Fibroblast of lung (primary cell): ENCODE measurements at regions not wholly inside any gene's neighbourhood (a gene's known extent, or its start where the extent isn't known, plus 50 kb on each side); places are given as distances from the start of the nearest gene placed in this dataset.

Source experiments
- DNase-seq, 2 donors: peaks; one replicate each; pipeline versions ENCODE4 v3.0.0 to v3.0.0-alpha.2; 2010; ENCODE audit warnings: low read depth in 2 of 2
- H2AFZ ChIP-seq: 2 replicates; pipeline ENCODE4 v1.5.1; 2012; ENCODE audit warnings: low read length, control low read depth, inconsistent platforms
- H3K27ac ChIP-seq: 2 replicates; pipeline ENCODE4 v1.5.1; 2011; ENCODE audit warnings: low read length, control low read depth; ENCODE audit not compliant: insufficient read depth
- H3K27me3 ChIP-seq: 2 replicates; pipeline ENCODE4 v1.5.1; 2011; ENCODE audit warnings: mild to moderate bottlenecking, low read length; ENCODE audit not compliant: control insufficient read depth, insufficient read depth
- H3K36me3 ChIP-seq: 2 replicates; pipeline ENCODE4 v1.5.1; 2011; ENCODE audit warnings: low read length; ENCODE audit not compliant: control insufficient read depth, insufficient read depth
- H3K4me1 ChIP-seq: 2 replicates; pipeline ENCODE4 v1.5.1; 2011; ENCODE audit warnings: low read length; ENCODE audit not compliant: control insufficient read depth, insufficient read depth; ENCODE audit errors: extremely low read depth
- H3K4me2 ChIP-seq: 2 replicates; pipeline ENCODE4 v1.5.1; 2011; ENCODE audit warnings: low read length, control low read depth; ENCODE audit not compliant: insufficient read depth; ENCODE audit errors: extremely low read depth
- H3K4me3 ChIP-seq, 4 experiments: fragments of 200-600 bp in 1 of 4; sonication (generic) in 1 of 4; replicated peaks in 1 of 4; 2 replicates each; pipeline ENCODE4 v1.5.1; 2011 to 2016; ENCODE audit warnings: low read length in 4 of 4, low read depth in 3 of 4, mild to moderate bottlenecking in 3 of 4, control low read depth in 2 of 4, inconsistent platforms in 1 of 4, mixed read lengths in 1 of 4; ENCODE audit not compliant: insufficient read depth in 1 of 4; ENCODE audit errors: control extremely low read depth in 1 of 4
- H3K79me2 ChIP-seq: 2 replicates; pipeline ENCODE4 v1.5.1; 2012; ENCODE audit warnings: mild to moderate bottlenecking, low read length, inconsistent platforms; ENCODE audit not compliant: control insufficient read depth, insufficient read depth
- H3K9ac ChIP-seq: 2 replicates; pipeline ENCODE4 v1.5.1; 2011; ENCODE audit warnings: mild to moderate bottlenecking, low read length, control low read depth; ENCODE audit not compliant: insufficient read depth
- H3K9me3 ChIP-seq: 2 replicates; pipeline ENCODE4 v1.5.1; 2012; ENCODE audit warnings: low read depth, low read length; ENCODE audit not compliant: control insufficient read depth, insufficient read depth
- H4K20me1 ChIP-seq: 2 replicates; pipeline ENCODE4 v1.5.1; 2011; ENCODE audit warnings: low read length; ENCODE audit not compliant: control insufficient read depth, insufficient read depth; ENCODE audit errors: extremely low read depth
- CTCF ChIP-seq, 2 donors: IDR thresholded peaks in 1 of 2; conservative IDR thresholded peaks in 1 of 2; 1 replicate in 1 of 2; 2 replicates in 1 of 2; pipeline ENCODE4 v1.5.1; 2011 to 2012; ENCODE audit warnings: low read length in 2 of 2, control low read depth in 1 of 2, inconsistent platforms in 1 of 2, low read depth in 1 of 2, mild to moderate bottlenecking in 1 of 2
- EZH2 ChIP-seq: IDR thresholded peaks from 2 replicates; pipeline ENCODE4 v1.5.1; 2012; ENCODE audit warnings: low read length, control low read depth, mild to moderate bottlenecking; ENCODE audit errors: missing control alignments

GRCh38 chrX:67295924-67296323, 247.9 kb upstream of the AR start:
- Histone ChIP-seq H3K36me3 (no peaks in the 10 kb centered on the region), H4K20me1 (no peaks in the 10 kb centered on the region), H3K4me3 (no peak overlapping the region), H3K79me2 (no peaks in the 10 kb centered on the region), H3K4me1 (no peaks in the 10 kb centered on the region), H3K27ac (no peak overlapping the region), H3K27me3 (no peaks in the 10 kb centered on the region), H3K9ac (no peak overlapping the region), H3K4me2 (no peak overlapping the region), H2AFZ (no peak overlapping the region), H3K9me3 (no peaks in the 10 kb centered on the region)
- no peak for DNase-seq
- TF ChIP-seq CTCF (conservative IDR thresholded peaks at IDR 0.05 in 1 of 2, IDR thresholded peaks at IDR 0.05 in 1 of 2; ENCODE audit: low read depth in 1 of 2, low read length in 2 of 2) (no peak), EZH2 (no peak)

- TF ChIP-seq CTCF (conservative IDR thresholded peaks at IDR 0.05 in 1 of 2, IDR thresholded peaks at IDR 0.05 in 1 of 2; ENCODE audit: low read depth in 1 of 2, low read length in 2 of 2) (no peak), EZH2 (no peak)
- DNase-seq: no peak
- no peak overlapping the region for H3K4me2 ChIP-seq
- no peaks in the 10 kb centered on the region for H3K9me3 ChIP-seq
- no peak overlapping the region for H3K9ac ChIP-seq
- no peaks in the 10 kb centered on the region for H3K4me1 ChIP-seq
- no peak overlapping the region for H3K27ac ChIP-seq
- H3K27me3 ChIP-seq: no peaks in the 10 kb centered on the region
- no peaks in the 10 kb centered on the region for H3K36me3 ChIP-seq
- no peaks in the 10 kb centered on the region for H3K79me2 ChIP-seq
- H4K20me1 ChIP-seq: no peaks in the 10 kb centered on the region
- no peak overlapping the region for H2AFZ ChIP-seq
- H3K4me3 ChIP-seq: no peak overlapping the region
These were observed 247.4 kb upstream of the AR start for GRCh38 chrX:67296395-67296794.

GRCh38 chrX:67317725-67318124, 226.1 kb upstream of the AR start:
- no peak for DNase-seq
- H3K4me1 ChIP-seq: no peaks in the 10 kb centered on the region
- H3K9ac ChIP-seq: no peak overlapping the region
- no peaks in the 10 kb centered on the region for H3K36me3 ChIP-seq
- no peaks in the 10 kb centered on the region for H3K9me3 ChIP-seq
- no peak overlapping the region for H2AFZ ChIP-seq
- no peak overlapping the region for H3K4me2 ChIP-seq
- H4K20me1 ChIP-seq: no peaks in the 10 kb centered on the region
- no peak overlapping the region for H3K27ac ChIP-seq
- H3K4me3 ChIP-seq: no peak overlapping the region
- TF ChIP-seq EZH2 (no peak), CTCF (conservative IDR thresholded peaks at IDR 0.05 in 1 of 2, IDR thresholded peaks at IDR 0.05 in 1 of 2; ENCODE audit: low read depth in 1 of 2, low read length in 2 of 2) (no peak)
- H3K79me2 ChIP-seq: no peaks in the 10 kb centered on the region
- H3K27me3 ChIP-seq: no peaks in the 10 kb centered on the region
